ENCODE measurements at regions not wholly inside any gene's neighbourhood (a gene's known extent, or its start where the extent isn't known, plus 50 kb on each side); places are given as distances from the start of the nearest gene placed in this dataset.

GRCh38 chr17:77579131-77579530, 379.4 kb upstream of the TNRC6C start:
- no peak for TF ChIP-seq SPI1 (IDR thresholded peaks at IDR 0.05; ENCODE audit: low read depth, low read length)
- TF ChIP-seq POLR2A (IDR thresholded peaks at IDR 0.05; ENCODE audit: low read depth, low read length), result no peak
- TF ChIP-seq POLR2AphosphoS5 (IDR thresholded peaks at IDR 0.05; ENCODE audit: low read depth, low read length), result no peak
